ENCODE measurements at regions not wholly inside any gene's neighbourhood (a gene's known extent, or its start where the extent isn't known, plus 50 kb on each side); places are given as distances from the start of the nearest gene placed in this dataset.
"Not testable (repeated sequence)": the region's sequence is repeated elsewhere in the genome, so short reads cannot be mapped to it uniquely, and the experiment has no call there.

- no peak overlapping the region for H3K4me3 ChIP-seq (ENCODE audit: low read depth, low read length)
Observed at GRCh38 chr9:15113288-15113687, 193.7 kb downstream of the TTC39B start.

GRCh38 chr9:15111071-15111470, 195.9 kb downstream of the TTC39B start:
- no peak overlapping the region for H3K4me3 ChIP-seq (ENCODE audit: low read depth, low read length)

GRCh38 chr9:15104826-15105420, 194.7 kb upstream of the FREM1 start:
- H3K4me3 ChIP-seq (ENCODE audit: low read depth, low read length) = no peak overlapping the region

GRCh38 chr9:15103290-15103689, 193.1 kb upstream of the FREM1 start:
- H3K4me3 ChIP-seq (ENCODE audit: low read depth, low read length) = no peak overlapping the region

GRCh38 chr9:15101095-15101494, 190.9 kb upstream of the FREM1 start:
- H3K4me3 ChIP-seq (ENCODE audit: low read depth, low read length) = no peak overlapping the region

GRCh38 chr9:15100571-15100970, 190.3 kb upstream of the FREM1 start:
- H3K4me3 ChIP-seq (ENCODE audit: low read depth, low read length) = no peak overlapping the region

- H3K4me3 ChIP-seq (ENCODE audit: low read depth, low read length) = no peak overlapping the region
Observed at GRCh38 chr9:15096972-15097371, 186.7 kb upstream of the FREM1 start.

- H3K4me3 ChIP-seq (ENCODE audit: low read depth, low read length) = no peak overlapping the region
Observed at GRCh38 chr9:15086778-15087324, 176.6 kb upstream of the FREM1 start.

GRCh38 chr9:15086156-15086763, 176.0 kb upstream of the FREM1 start:
- H3K4me3 ChIP-seq (ENCODE audit: low read depth, low read length) = no peak overlapping the region

- no peak overlapping the region for H3K4me3 ChIP-seq (ENCODE audit: low read depth, low read length)
Observed at GRCh38 chr9:15081021-15081753, 171.0 kb upstream of the FREM1 start.

- H3K4me3 ChIP-seq (ENCODE audit: low read depth, low read length) = no peak overlapping the region
Observed at GRCh38 chr9:15080401-15080800, 170.2 kb upstream of the FREM1 start.

- no peak overlapping the region for H3K4me3 ChIP-seq (ENCODE audit: low read depth, low read length)
Observed at GRCh38 chr9:15079989-15080388, 169.8 kb upstream of the FREM1 start.

GRCh38 chr9:15077946-15078729, 167.9 kb upstream of the FREM1 start:
- H3K4me3 ChIP-seq (ENCODE audit: low read depth, low read length) = no peak overlapping the region

GRCh38 chr9:15073620-15074019, 163.4 kb upstream of the FREM1 start:
- H3K4me3 ChIP-seq (ENCODE audit: low read depth, low read length) = no peak overlapping the region

- H3K4me3 ChIP-seq (ENCODE audit: low read depth, low read length) = no peak overlapping the region
Observed at GRCh38 chr9:15070716-15071115, 160.5 kb upstream of the FREM1 start.

- H3K4me3 ChIP-seq (ENCODE audit: low read depth, low read length) = no peak overlapping the region
Observed at GRCh38 chr9:15069106-15069505, 158.9 kb upstream of the FREM1 start.

GRCh38 chr9:15068261-15068660, 158.0 kb upstream of the FREM1 start:
- H3K4me3 ChIP-seq (ENCODE audit: low read depth, low read length) = no peak overlapping the region

GRCh38 chr9:15059003-15059402, 148.8 kb upstream of the FREM1 start:
- H3K4me3 ChIP-seq (ENCODE audit: low read depth, low read length) = no peak overlapping the region

GRCh38 chr9:15058236-15058635, 148.0 kb upstream of the FREM1 start:
- H3K4me3 ChIP-seq (ENCODE audit: low read depth, low read length) = no peak overlapping the region

- H3K4me3 ChIP-seq (ENCODE audit: low read depth, low read length) = not testable (repeated sequence)
Observed at GRCh38 chr9:15055284-15055683, 145.1 kb upstream of the FREM1 start.

- H3K4me3 ChIP-seq (ENCODE audit: low read depth, low read length) = no peak overlapping the region
Observed at GRCh38 chr9:15048772-15049171, 138.5 kb upstream of the FREM1 start.

Data from iPS-11a (cell line).